ENCODE measurements at regions not wholly inside any gene's neighbourhood (a gene's known extent, or its start where the extent isn't known, plus 50 kb on each side); places are given as distances from the start of the nearest gene placed in this dataset.

DNA sequence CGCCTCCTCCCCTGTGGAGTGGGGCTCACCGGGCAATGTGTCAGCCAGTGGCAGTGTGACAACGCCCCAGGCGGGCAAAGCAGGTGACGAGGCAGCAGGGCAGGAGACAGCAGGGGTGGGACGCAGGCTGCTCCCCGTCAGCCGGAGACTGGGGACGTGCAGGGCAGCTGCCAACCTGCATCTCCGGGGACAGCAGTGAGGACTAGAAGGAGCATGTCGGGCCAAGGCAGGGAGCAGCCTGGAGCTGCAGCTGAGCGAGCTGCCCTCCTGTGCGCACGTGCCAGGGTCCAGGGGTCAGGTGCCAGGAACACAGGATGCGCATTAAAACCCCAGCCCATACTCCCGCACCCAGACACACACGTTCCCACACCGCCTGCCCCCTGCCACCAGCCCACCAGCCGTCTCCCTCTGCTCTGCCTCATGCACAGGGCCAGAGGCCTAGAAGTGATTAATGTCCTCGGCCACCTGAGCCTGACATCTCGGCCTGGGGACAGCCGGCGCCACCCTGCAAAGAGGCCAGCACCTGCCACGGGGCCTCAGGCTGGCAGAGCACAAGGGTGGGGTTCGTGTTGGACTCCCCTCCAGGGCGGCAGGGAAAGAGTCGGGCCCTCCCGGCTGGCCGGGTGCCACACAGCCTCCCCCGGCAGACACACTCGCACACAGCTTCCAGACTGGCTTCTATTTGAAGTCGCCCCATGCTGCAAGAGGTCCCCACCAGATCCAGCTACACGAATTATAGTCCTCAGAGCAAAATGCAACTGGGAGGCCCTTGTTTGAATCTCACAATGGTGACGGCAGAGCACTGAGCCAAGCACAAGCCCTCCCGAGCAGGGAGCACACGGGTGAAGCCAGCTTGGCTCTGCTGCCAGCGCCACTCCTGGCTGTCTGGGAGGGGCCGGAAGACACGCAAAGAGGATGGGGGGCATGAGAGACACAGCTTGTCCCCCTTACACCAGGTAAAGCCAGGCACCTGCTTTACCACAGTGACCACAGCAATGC lies 90.4 kb downstream of the RBFOX3 start:
- peak; percentile 34 for DNase-seq

DNA sequence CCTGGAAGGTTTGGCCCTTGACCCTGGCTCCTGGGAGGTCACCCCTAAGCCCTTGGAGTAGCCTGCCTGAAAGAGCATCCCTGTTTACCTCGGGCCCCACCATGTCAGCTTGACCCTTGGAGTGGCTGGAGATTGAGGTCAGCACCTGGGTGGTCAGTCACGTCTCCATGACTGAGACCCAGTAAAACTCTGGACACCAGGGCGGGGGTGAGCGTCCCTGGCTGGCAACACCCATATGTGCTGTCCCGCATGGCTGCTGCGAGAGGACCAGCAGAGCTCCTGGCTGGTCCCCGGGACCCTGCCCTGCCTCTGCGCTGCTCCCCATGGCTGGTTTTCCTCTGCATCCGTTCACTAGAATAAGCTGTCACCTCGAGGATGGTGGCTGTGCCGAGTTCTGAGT lies 91.2 kb downstream of the RBFOX3 start:
- DNase-seq = no peak

- DNase-seq = no peak
Observed at GRCh38 chr17:79518585-79519523, 92.0 kb downstream of the RBFOX3 start.

DNA sequence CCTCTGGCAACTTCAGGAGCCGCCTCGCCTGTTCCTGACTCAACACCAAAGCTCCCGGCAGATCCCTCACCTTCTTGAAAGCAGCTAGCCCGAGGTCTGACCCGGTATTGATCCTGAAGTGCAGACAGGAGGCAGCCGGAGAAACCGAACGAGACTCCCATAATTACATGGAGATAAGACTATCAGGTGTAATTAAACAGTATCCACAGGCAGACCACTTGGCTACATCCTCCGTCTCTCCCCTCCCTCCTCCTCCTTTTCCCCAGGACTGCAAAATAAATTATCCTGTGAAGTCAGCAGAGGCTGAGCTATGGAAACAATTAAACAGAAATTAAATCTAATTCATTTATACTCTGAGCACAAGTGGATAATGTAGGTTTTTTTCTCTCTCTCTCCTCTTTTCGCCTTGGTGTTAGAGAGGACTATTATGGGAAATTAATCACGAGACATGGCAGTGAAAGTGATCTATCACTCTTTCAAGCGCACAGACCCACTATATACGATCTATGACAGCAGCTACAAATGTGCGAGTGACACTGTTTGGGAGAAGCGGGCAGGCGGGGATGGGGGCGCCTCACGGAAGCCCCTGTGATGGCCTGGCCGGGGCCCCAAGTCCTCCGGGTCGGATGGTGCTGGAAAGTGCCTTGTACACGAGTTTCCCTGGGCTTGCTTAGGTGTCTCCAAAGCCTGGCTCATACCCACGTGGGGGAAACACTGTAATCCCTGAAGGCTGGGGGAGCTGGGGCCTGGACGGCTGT lies 92.8 kb downstream of the RBFOX3 start:
- DNase-seq = no peak

- DNase-seq = no peak
Observed at GRCh38 chr17:79515646-79516571, 94.9 kb downstream of the RBFOX3 start.

- DNase-seq = no peak
Observed at GRCh38 chr17:79515110-79515509, 95.7 kb downstream of the RBFOX3 start.

DNA sequence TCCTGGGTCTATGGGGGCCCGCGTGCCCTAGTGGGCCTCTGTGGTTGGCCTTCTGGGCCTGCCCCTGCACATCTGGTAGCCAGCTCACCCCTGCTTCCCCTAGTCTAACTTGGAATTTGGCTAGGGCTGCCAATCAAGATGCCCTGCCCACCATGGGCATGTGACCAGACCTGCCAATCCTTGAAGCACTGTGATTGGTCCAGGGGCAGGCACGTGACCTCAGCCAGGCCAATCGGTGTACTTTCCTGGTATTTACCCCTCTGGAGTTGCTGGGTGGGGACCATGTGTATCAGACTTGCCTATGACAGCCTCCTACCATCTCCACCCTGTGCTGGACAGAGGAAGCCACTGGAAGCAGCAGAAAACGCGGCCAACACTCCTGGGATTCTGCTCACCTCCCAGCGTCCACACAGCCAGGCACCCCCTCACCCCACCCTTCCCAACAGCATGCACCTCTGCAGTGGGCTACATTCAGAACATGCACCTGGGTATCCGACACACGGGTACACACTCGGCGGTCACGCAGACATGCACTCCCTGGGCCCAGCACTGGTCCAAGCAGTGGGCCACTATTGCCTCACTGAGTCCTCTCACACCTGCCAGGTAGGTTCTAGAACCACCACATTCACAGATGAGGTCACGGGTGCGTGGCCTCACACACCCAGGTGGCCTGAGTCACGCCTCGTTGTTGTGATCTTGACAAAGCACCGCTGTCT lies 96.9 kb downstream of the RBFOX3 start:
- no peak for DNase-seq

GRCh38 chr17:79513206-79513605 lies 97.6 kb downstream of the RBFOX3 start:
- no peak for DNase-seq

DNA sequence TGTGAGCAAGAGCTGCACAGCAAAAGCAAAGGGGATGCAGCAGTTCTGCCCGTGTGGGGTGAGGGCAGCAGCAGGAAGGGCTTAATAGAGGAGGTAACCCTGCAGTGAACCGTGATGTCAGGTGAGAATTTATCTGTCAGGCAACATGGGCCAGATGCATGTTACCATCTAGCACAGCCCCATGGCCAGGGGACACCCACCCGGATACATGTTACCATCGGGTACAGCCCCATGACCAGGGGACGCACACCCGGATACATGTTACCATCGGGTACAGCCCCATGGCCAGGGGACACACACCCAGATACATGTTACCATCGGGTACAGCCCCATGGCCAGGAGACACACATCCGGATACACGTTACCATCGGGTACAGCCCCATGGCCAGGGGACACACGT lies 99.4 kb downstream of the RBFOX3 start:
- no peak for DNase-seq

- no peak for DNase-seq
Observed at GRCh38 chr17:79510071-79510470, 100.8 kb downstream of the RBFOX3 start.

GRCh38 chr17:79509490-79509889 lies 101.4 kb downstream of the RBFOX3 start:
- DNase-seq = no peak

- DNase-seq = no peak
Observed at GRCh38 chr17:79509008-79509407, 101.8 kb downstream of the RBFOX3 start.

DNA sequence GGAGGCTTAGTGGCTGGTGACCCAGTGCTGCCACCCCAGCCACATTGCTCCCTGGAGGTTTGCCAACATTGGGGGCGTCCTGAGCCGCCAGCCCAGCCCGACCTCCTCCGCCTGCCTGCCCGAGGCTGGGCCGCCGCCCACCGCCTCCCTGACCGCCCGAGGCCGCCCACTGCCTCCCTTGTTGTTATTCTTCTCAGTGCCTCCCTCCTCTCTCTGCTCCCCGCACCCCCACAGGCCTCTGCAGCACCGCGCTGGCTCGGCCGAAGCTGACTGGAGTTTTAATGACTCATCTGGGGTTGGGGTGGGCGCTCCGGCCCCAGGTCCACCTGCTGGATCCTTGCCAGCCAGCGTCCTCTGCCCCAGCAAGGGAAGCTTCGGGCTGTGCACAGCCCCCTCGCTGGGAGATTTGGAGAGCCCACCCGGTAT lies 102.5 kb downstream of the RBFOX3 start:
- no peak for DNase-seq

DNA sequence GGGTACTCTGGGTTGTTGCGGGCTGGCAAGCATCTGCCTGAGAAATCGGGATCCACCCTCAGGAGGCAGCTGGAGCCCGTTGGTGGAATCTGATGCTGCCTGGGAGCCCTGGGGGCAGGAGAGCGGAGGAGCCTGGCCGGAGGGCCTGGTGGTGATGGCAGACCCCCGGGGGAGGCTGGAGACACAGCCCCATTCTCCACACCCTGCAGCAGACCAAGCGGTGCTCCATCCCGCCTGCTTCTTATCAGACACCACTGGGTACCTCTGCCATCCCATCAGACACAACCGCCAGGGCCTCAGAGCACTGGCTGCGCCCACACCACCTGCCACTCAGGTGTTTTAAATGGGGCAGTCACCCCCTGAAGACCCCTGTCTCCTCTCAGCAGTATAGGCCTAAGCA lies 103.9 kb downstream of the RBFOX3 start:
- DNase-seq = no peak

DNA sequence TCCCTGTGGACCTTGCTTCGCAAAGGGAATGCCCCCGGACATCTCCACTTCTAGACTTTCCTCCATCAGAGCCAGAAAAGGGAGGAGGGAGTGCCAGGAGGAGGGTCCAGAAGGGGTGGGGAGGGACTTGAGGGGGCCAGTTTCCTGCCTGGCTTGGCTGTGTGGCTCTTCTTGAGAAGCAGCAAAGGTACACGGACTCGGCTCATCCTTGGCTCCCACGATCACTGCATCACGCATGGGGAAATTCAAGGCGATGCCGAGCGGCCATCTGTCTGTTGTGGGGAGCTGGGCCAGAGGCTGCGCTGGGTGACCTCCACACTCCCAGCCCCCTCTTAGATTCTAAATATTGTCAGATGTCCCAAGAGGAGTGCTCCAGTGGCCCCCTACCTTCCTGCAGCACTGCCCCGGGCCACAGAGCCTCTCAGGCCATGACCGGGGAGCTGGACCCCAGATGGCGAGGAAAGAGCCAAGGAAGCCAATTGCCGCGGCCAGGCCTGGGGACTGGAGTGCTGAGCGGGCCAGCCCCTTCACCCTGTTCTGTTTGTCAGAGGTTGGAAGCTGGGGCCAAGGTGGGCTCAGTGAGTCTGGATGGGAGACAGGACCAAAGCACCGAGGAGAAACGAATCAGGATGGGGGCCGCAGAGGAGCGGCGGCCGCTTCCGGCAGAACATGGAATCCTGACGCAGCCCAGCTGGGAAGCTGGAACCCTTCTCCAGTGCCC lies 104.5 kb downstream of the RBFOX3 start:
- DNase-seq = no peak

- DNase-seq = no peak
Observed at GRCh38 chr17:79505199-79505598, 105.7 kb downstream of the RBFOX3 start.

DNA sequence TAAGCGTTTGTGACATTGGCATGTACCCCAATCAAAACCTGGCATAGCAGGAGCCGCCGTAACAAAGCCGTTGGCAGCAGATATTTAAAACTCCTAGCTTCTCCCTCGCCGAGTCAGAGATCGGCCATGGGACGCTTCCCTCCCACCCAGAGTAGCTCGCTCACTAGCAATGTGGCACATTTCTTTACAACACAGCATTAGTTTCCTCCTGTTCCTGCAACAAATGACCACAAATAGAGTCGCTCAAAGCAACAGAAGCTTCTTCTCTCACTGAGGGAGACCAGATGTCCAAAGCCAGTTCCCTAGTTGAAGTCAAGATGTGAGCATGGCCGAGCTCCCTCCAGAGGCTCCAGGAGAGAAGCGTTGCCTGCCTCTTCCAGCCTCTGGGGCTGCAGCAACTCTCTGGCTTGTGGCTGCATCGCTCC lies 106.7 kb downstream of the RBFOX3 start:
- no peak for DNase-seq

GRCh38 chr17:79503126-79503839 lies 107.6 kb downstream of the RBFOX3 start:
- DNase-seq = no peak

GRCh38 chr17:79501910-79502309 lies 108.9 kb downstream of the RBFOX3 start:
- no peak for DNase-seq
